Loucy (cell line): ENCODE measurements at regions not wholly inside any gene's neighbourhood (a gene's known extent, or its start where the extent isn't known, plus 50 kb on each side); places are given as distances from the start of the nearest gene placed in this dataset.

Source experiments
- EZH2phosphoT487 ChIP-seq: fragments of 200-600 bp; IDR thresholded peaks from 2 replicates; pipeline ENCODE4 v1.6.1; 2018; ENCODE audit warnings: antibody characterized with exemption, mild to moderate bottlenecking, moderate library complexity, borderline replicate concordance
- TF ChIP-seq, protein P1 (sequence below): fragments of 200-600 bp; sonication (generic); conservative IDR thresholded peaks from 2 replicates; pipeline ENCODE4 v1.5.1; 2014; ENCODE audit warnings: mild to moderate bottlenecking, antibody characterized with exemption, low read length

DNA sequence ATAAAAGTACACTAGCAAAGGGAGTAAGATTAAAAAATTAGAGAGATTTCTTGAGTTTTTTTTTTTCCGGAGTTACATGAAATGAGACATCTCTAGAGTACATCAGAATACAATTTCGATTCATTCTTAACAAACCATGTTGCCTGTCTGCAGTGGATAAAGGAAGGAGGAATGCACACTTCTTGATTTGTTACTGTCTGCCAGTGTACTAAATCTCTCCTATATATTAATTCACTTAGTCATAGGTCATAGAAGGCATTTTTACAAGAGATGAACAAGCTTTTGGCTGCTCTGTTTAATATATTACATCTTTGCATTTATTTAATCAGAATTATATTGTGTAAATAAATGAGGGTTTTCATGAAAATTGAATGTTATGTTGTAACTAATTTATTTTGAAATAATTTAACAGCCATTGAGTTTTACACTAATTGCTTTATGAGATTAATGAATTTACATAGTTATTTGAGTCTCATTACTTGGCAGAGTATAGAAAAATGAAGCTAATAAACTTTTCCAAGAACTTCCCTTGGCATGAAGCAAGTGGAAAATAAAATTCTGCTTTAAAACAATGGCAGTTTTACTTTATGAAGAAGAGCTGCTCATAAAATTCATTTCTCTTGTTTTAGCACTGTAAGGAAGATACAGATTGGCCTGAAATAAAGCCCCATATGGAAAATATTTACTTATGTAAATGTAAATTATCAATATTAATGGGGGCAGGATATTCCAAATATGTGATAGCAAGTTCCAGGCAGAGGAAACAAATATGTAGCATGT lies 1284.7 kb downstream of the BRINP3 start:
- TF ChIP-seq, protein P1, sequence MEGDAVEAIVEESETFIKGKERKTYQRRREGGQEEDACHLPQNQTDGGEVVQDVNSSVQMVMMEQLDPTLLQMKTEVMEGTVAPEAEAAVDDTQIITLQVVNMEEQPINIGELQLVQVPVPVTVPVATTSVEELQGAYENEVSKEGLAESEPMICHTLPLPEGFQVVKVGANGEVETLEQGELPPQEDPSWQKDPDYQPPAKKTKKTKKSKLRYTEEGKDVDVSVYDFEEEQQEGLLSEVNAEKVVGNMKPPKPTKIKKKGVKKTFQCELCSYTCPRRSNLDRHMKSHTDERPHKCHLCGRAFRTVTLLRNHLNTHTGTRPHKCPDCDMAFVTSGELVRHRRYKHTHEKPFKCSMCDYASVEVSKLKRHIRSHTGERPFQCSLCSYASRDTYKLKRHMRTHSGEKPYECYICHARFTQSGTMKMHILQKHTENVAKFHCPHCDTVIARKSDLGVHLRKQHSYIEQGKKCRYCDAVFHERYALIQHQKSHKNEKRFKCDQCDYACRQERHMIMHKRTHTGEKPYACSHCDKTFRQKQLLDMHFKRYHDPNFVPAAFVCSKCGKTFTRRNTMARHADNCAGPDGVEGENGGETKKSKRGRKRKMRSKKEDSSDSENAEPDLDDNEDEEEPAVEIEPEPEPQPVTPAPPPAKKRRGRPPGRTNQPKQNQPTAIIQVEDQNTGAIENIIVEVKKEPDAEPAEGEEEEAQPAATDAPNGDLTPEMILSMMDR: no peak
- TF ChIP-seq EZH2phosphoT487: no peak
